ENCODE measurements at regions not wholly inside any gene's neighbourhood (a gene's known extent, or its start where the extent isn't known, plus 50 kb on each side); places are given as distances from the start of the nearest gene placed in this dataset.

DNA sequence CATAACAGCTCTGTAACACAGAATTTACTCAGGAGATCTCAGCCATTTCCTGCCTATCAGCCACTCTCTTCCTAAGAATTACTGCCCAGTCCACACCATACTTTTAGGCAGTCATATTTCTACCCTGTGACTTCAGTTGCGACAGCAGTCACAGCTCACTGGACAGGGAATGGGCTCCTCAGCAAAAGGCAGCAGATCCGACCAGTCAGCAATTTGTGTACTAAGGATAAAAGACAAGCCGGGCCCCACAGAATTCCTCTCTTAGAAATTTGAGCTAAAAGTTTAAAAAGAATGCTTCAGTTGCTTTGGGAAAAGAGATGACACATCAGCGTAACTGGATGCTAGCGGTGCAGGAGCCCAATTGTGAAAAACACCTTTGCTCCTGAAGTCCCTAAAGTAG is 172.1 kb downstream of the ENC1 start:
- no peaks in the 10 kb centered on the region for H3K9me3 ChIP-seq (ENCODE audit: control insufficient read depth in 5 of 5, low read length in 5 of 5)

DNA sequence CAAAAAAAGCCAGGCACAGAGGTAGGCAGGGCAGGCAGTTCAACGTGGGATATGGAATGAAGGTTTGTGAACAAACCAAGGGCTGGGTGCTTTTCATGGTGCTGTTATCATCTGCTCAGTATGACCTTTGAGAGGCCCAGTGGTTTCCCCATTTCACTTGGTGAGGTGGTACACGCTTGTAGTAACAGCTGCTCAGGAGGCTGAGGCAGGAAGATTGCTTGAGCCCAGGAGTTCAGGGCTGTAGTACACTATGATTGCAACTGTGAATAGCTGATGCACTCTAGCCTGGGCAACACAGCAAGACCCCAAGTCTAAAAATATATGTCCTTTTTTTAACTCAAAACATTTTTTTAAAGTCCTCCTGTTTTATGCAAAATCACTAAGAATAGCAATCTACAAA is 174.8 kb downstream of the ENC1 start:
- Histone ChIP-seq H3K9me3 (ENCODE audit: control insufficient read depth in 5 of 5, low read length in 5 of 5) (no peaks in the 10 kb centered on the region), H3K4me1 (ENCODE audit: control insufficient read depth in 5 of 5, insufficient read depth in 5 of 5, low read length in 5 of 5) (peaks cover 0 to 3% (median 0%) of the 10 kb centered on the region in 5 donors), H3K36me3 (ENCODE audit: control insufficient read depth in 5 of 5, insufficient read depth in 5 of 5, low read length in 5 of 5) (no peaks in the 10 kb centered on the region), H3K27me3 (ENCODE audit: control insufficient read depth in 5 of 5, insufficient read depth in 4 of 5, low read length in 5 of 5) (no peaks in the 10 kb centered on the region), H3K4me3 (ENCODE audit: low read depth in 1 of 5, low read length in 5 of 5) (no peak overlapping the region), H3K27ac (ENCODE audit: low read depth, low read length) (no peak overlapping the region), H3K9ac (ENCODE audit: low read length in 5 of 5) (no peak overlapping the region)

More for the DNA sequence above, 172.1 kb downstream of the ENC1 start:
- Histone ChIP-seq H3K27me3 (ENCODE audit: control insufficient read depth in 5 of 5, insufficient read depth in 4 of 5, low read length in 5 of 5) (no peaks in the 10 kb centered on the region), H3K27ac (ENCODE audit: low read depth, low read length) (no peak overlapping the region), H3K36me3 (ENCODE audit: control insufficient read depth in 5 of 5, insufficient read depth in 5 of 5, low read length in 5 of 5) (no peaks in the 10 kb centered on the region), H3K4me1 (ENCODE audit: control insufficient read depth in 5 of 5, insufficient read depth in 5 of 5, low read length in 5 of 5) (peaks cover 0 to 3% (median 0%) of the 10 kb centered on the region in 5 donors), H3K4me3 (ENCODE audit: low read depth in 1 of 5, low read length in 5 of 5) (no peak overlapping the region), H3K9ac (ENCODE audit: low read length in 5 of 5) (no peak overlapping the region)

DNA sequence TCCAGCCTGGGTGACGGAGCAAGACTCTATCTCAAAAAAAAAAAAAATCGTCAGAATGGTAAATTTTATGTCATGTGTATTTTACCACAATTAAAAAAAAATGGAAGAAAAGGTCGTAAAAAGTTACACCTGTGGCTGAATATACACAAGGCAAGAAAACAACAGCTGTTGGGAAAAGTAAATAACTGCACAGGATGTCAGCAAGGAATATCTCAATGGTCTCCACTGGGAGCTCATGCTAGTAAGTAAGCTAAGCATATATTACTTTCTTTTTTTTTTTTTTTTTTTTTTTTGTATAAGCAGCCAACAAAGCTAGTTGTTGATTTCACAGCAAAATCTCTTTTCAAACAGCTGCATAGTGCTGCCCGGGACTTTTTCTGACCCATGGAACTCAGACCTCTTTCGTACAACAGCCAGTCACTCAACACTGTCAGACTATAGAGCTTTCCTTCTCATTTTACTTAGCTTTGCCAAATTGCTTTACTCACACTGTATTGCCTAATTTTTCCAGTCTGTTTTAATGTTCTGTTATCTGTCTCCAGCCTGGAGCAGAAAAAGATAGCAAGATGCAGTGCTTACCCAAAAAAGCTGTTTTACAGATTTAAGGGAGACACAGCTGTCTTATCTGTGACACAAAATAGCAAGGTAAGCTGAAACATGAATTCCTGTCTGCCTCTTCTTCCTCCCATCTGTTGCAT is 175.9 kb downstream of the ENC1 start:
- no peak overlapping the region for H3K4me3 ChIP-seq (ENCODE audit: low read depth in 1 of 5, low read length in 5 of 5)
- H3K27ac ChIP-seq (ENCODE audit: low read depth, low read length), result no peak overlapping the region
- no peaks in the 10 kb centered on the region for H3K27me3 ChIP-seq (ENCODE audit: control insufficient read depth in 5 of 5, insufficient read depth in 4 of 5, low read length in 5 of 5)
- no peaks in the 10 kb centered on the region for H3K36me3 ChIP-seq (ENCODE audit: control insufficient read depth in 5 of 5, insufficient read depth in 5 of 5, low read length in 5 of 5)
- no peak overlapping the region for H3K9ac ChIP-seq (ENCODE audit: low read length in 5 of 5)
- peaks cover 0 to 3% (median 0%) of the 10 kb centered on the region in 5 donors for H3K4me1 ChIP-seq (ENCODE audit: control insufficient read depth in 5 of 5, insufficient read depth in 5 of 5, low read length in 5 of 5)
- no peaks in the 10 kb centered on the region for H3K9me3 ChIP-seq (ENCODE audit: control insufficient read depth in 5 of 5, low read length in 5 of 5)

DNA sequence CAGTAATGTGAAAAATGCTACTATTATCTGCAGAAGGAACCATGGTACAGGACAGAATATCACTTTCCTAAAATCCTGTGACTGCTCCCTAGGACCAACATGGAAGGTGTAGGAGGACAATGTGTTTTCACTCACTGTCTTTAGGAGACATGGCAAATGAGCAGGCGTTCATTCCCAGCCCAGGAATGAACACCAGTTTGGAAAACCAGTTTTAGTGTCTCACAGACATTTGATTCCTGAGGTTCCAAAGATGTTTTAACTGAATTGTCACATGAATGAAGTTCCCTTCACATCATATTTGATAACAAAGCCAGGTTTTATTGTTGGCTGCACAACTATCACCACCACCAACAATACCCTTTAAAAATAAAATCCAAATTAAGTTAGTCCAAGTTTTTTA is 178.2 kb downstream of the ENC1 start:
- Histone ChIP-seq H3K27ac (ENCODE audit: low read depth, low read length) (no peak overlapping the region), H3K4me1 (ENCODE audit: control insufficient read depth in 5 of 5, insufficient read depth in 5 of 5, low read length in 5 of 5) (peaks cover 0 to 3% (median 0%) of the 10 kb centered on the region in 5 donors), H3K27me3 (ENCODE audit: control insufficient read depth in 5 of 5, insufficient read depth in 4 of 5, low read length in 5 of 5) (no peaks in the 10 kb centered on the region), H3K4me3 (ENCODE audit: low read depth in 1 of 5, low read length in 5 of 5) (no peak overlapping the region), H3K9ac (ENCODE audit: low read length in 5 of 5) (no peak overlapping the region), H3K36me3 (ENCODE audit: control insufficient read depth in 5 of 5, insufficient read depth in 5 of 5, low read length in 5 of 5) (no peaks in the 10 kb centered on the region), H3K9me3 (ENCODE audit: control insufficient read depth in 5 of 5, low read length in 5 of 5) (no peaks in the 10 kb centered on the region)

DNA sequence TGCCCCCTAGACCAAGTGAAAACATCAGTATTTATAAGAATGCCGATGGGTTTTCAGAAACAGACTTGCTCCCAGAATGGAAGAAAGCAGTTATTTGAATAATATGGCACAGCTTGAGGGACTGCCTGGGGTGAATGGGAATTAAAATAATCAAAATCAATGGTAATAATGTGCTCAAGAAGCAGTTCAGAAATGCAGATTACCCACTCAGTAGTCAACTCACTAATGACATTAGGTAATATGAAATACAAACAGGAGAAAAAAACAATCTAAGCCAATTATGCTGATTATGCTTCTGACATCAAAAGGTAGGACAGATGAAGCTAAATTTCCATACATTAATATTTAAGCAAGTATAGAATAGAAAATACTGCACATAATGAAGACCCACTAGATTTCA is 179.3 kb downstream of the ENC1 start:
- Histone ChIP-seq H3K9me3 (ENCODE audit: control insufficient read depth in 5 of 5, low read length in 5 of 5) (no peaks in the 10 kb centered on the region), H3K36me3 (ENCODE audit: control insufficient read depth in 5 of 5, insufficient read depth in 5 of 5, low read length in 5 of 5) (no peaks in the 10 kb centered on the region), H3K9ac (ENCODE audit: low read length in 5 of 5) (no peak overlapping the region), H3K27ac (ENCODE audit: low read depth, low read length) (no peak overlapping the region), H3K4me1 (ENCODE audit: control insufficient read depth in 5 of 5, insufficient read depth in 5 of 5, low read length in 5 of 5) (peaks cover 0 to 3% (median 0%) of the 10 kb centered on the region in 5 donors), H3K27me3 (ENCODE audit: control insufficient read depth in 5 of 5, insufficient read depth in 4 of 5, low read length in 5 of 5) (no peaks in the 10 kb centered on the region), H3K4me3 (ENCODE audit: low read depth in 1 of 5, low read length in 5 of 5) (no peak overlapping the region)

DNA sequence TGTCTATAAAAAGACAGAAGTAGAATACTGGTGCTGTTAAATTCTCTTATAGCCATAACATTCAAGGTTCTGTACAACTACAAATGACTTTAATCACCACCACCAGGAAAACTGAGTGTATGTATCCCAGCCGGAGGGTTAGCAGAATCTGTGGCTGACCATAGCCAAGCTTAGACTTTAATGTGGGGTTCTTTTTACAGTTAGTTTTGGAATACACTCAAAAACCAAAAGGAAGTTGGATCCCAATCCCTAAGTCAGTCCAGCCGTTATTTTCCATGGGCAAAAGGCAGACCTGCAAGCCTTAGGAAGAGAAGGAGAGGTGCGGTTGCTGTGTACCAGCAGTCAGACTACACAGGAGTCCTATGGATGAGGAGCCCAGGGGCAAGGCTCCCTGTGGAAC is 179.8 kb downstream of the ENC1 start:
- no peak overlapping the region for H3K9ac ChIP-seq (ENCODE audit: low read length in 5 of 5)
- H3K27me3 ChIP-seq (ENCODE audit: control insufficient read depth in 5 of 5, insufficient read depth in 4 of 5, low read length in 5 of 5), result no peaks in the 10 kb centered on the region
- peaks cover 0 to 3% (median 0%) of the 10 kb centered on the region in 5 donors for H3K4me1 ChIP-seq (ENCODE audit: control insufficient read depth in 5 of 5, insufficient read depth in 5 of 5, low read length in 5 of 5)
- no peak overlapping the region for H3K27ac ChIP-seq (ENCODE audit: low read depth, low read length)
- H3K36me3 ChIP-seq (ENCODE audit: control insufficient read depth in 5 of 5, insufficient read depth in 5 of 5, low read length in 5 of 5), result no peaks in the 10 kb centered on the region
- H3K4me3 ChIP-seq (ENCODE audit: low read depth in 1 of 5, low read length in 5 of 5), result no peak overlapping the region
- no peaks in the 10 kb centered on the region for H3K9me3 ChIP-seq (ENCODE audit: control insufficient read depth in 5 of 5, low read length in 5 of 5)

DNA sequence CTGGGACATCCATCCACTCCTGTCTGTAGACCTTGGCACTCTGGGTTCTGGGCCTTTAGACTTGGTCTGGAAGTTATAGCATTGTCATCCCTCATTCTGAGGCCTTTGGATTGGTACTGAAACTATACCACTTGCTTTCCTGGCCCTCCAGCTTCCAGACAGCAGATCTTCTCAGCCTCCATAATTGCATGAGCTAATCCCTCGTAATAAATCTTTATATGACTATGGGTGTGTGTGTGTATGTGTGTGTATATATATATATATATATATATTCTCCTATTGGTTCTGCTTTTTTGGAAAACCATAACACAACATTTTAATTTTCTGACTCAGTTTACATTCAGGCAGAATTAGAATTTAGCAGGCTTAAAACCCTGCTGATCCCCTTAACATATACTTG is 180.5 kb downstream of the ENC1 start:
- Histone ChIP-seq H3K36me3 (ENCODE audit: control insufficient read depth in 5 of 5, insufficient read depth in 5 of 5, low read length in 5 of 5) (no peaks in the 10 kb centered on the region), H3K9ac (ENCODE audit: low read length in 5 of 5) (no peak overlapping the region), H3K27ac (ENCODE audit: low read depth, low read length) (no peak overlapping the region), H3K4me1 (ENCODE audit: control insufficient read depth in 5 of 5, insufficient read depth in 5 of 5, low read length in 5 of 5) (peaks cover 0 to 2% (median 0%) of the 10 kb centered on the region in 5 donors), H3K4me3 (ENCODE audit: low read depth in 1 of 5, low read length in 5 of 5) (no peak overlapping the region), H3K9me3 (ENCODE audit: control insufficient read depth in 5 of 5, low read length in 5 of 5) (no peaks in the 10 kb centered on the region), H3K27me3 (ENCODE audit: control insufficient read depth in 5 of 5, insufficient read depth in 4 of 5, low read length in 5 of 5) (no peaks in the 10 kb centered on the region)

DNA sequence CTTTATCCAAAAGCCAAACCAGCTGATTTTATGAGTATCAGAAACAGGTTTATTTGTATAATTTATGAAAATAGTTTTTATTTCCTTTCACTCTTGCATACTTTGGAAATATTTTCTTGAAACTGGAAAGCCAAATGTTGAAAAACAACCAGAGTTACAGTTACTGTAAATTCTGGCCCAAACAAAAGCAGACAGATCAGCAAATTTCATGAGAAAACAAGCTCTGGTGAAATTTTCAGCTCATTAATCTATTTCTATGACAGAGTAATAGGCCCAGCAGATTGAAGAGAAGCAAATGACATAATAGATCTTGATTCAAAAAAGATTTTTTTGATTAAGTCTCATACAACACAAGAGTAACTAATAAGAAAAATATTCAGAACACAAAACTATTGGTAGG is 182.7 kb downstream of the ENC1 start:
- Histone ChIP-seq H3K4me3 (ENCODE audit: low read depth in 1 of 5, low read length in 5 of 5) (no peak overlapping the region), H3K4me1 (ENCODE audit: control insufficient read depth in 5 of 5, insufficient read depth in 5 of 5, low read length in 5 of 5) (no peaks in the 10 kb centered on the region), H3K9ac (ENCODE audit: low read length in 5 of 5) (no peak overlapping the region), H3K27me3 (ENCODE audit: control insufficient read depth in 5 of 5, insufficient read depth in 4 of 5, low read length in 5 of 5) (no peaks in the 10 kb centered on the region), H3K27ac (ENCODE audit: low read depth, low read length) (no peak overlapping the region), H3K36me3 (ENCODE audit: control insufficient read depth in 5 of 5, insufficient read depth in 5 of 5, low read length in 5 of 5) (no peaks in the 10 kb centered on the region), H3K9me3 (ENCODE audit: control insufficient read depth in 5 of 5, low read length in 5 of 5) (no peaks in the 10 kb centered on the region)

DNA sequence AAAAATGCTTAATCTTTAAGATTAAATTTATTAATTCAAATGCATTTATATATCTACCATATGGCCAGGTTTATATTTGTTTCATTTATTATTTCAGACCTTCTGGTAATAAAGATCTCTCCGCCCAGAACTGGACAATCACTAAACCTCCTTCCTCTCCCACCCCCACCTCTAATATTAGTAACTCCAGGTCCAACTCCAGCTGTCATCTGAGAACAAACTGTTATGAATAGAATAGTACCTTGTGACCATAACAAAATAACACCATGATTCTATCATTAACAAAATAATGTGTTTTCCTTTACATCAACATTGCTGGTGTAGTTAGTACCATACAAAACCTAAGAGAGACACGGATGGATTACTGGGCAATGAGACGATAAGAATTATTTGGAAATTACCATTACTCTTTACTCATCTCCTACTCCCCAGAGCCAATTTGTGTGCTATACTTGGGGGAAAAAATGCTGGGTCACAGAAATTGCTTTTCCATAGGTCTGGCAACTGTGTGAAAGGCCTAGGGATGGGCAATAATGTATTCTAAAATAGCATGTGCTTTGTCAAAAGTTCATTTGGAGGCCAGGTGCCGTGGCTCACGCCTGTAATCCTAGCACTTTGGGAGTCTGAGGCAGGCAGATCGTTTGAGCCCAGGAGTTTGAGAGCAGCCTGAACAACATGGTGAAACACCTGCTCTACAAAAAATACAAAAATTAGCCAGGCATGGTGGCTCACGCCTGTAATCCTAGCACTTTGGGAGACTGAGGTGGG is 186.1 kb downstream of the ENC1 start:
- H3K27me3 ChIP-seq (ENCODE audit: control insufficient read depth in 5 of 5, insufficient read depth in 4 of 5, low read length in 5 of 5), result no peaks in the 10 kb centered on the region
- H3K27ac ChIP-seq (ENCODE audit: low read depth, low read length), result no peak overlapping the region
- no peaks in the 10 kb centered on the region for H3K4me1 ChIP-seq (ENCODE audit: control insufficient read depth in 5 of 5, insufficient read depth in 5 of 5, low read length in 5 of 5)
- no peaks in the 10 kb centered on the region for H3K36me3 ChIP-seq (ENCODE audit: control insufficient read depth in 5 of 5, insufficient read depth in 5 of 5, low read length in 5 of 5)
- no peak overlapping the region for H3K4me3 ChIP-seq (ENCODE audit: low read depth in 1 of 5, low read length in 5 of 5)
- H3K9ac ChIP-seq (ENCODE audit: low read length in 5 of 5), result no peak overlapping the region
- H3K9me3 ChIP-seq (ENCODE audit: control insufficient read depth in 5 of 5, low read length in 5 of 5), result no peaks in the 10 kb centered on the region

DNA sequence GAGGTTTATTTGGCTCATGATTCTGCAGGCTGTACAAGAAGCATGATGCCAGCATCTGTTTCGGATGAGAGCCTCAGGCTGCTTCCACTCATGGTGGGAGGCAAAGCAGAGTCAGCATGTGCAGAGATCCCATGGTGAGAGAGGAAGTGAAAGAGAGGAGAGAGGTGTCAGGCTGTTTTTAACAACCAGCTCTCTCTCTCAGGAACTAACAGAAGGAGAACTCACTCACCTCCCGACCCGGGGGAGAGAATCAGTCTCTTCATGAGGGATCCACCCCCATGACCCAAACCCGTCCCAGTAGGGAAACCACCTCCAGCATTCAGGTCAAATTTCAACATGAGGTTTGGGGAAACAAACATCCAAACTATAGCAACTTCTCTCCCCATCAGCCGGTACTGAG is 187.7 kb downstream of the ENC1 start:
- no peak overlapping the region for H3K9ac ChIP-seq (ENCODE audit: low read length in 5 of 5)
- no peaks in the 10 kb centered on the region for H3K27me3 ChIP-seq (ENCODE audit: control insufficient read depth in 5 of 5, insufficient read depth in 4 of 5, low read length in 5 of 5)
- no peaks in the 10 kb centered on the region for H3K4me1 ChIP-seq (ENCODE audit: control insufficient read depth in 5 of 5, insufficient read depth in 5 of 5, low read length in 5 of 5)

More for the DNA sequence above, 187.7 kb downstream of the ENC1 start:
- H3K36me3 ChIP-seq (ENCODE audit: control insufficient read depth in 5 of 5, insufficient read depth in 5 of 5, low read length in 5 of 5), result no peaks in the 10 kb centered on the region
- no peaks in the 10 kb centered on the region for H3K9me3 ChIP-seq (ENCODE audit: control insufficient read depth in 5 of 5, low read length in 5 of 5)
- H3K27ac ChIP-seq (ENCODE audit: low read depth, low read length), result no peak overlapping the region
- no peak overlapping the region for H3K4me3 ChIP-seq (ENCODE audit: low read depth in 1 of 5, low read length in 5 of 5)

Data from subcutaneous abdominal adipose tissue (tissue), 5 donors.